ENCODE measurements at regions not wholly inside any gene's neighbourhood (a gene's known extent, or its start where the extent isn't known, plus 50 kb on each side); places are given as distances from the start of the nearest gene placed in this dataset.
A peak's percentile ranks its signal among the peaks of the same experiment; 100 is the strongest.

DNA sequence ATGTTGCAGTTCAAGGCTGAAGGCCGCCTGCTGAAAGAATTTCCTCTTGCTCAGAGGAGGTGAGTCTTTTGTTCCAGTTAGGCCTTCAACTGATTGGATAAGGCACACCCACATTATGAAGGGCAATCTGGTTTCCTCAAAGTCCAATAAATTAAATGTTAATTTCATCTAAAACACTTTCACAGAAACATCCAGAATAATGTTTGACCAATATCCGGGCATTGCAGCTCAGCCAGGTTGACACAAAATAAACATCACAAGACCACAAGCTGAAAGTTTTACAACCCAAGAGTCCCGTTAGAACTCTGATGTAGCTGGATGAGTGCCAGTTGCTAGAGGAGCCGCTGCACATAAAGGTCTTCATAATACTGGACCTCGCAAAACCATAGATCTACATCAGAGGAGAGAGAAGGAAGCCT, 64.9 kb upstream of the EED start:
- Histone ChIP-seq H3K36me3 (ENCODE audit: control insufficient read depth in 1 of 2, insufficient read depth in 2 of 2, low read length in 2 of 2) (no peaks in the 10 kb centered on the region), H3K4ac (ENCODE audit: low read depth, low read length) (no peak overlapping the region), H2BK5ac (ENCODE audit: low read depth, low read length, poor library complexity) (no peak overlapping the region), H3K14ac (ENCODE audit: low read length) (no peak overlapping the region), H3K18ac (ENCODE audit: low read length) (no peak overlapping the region), H3K4me3 (ENCODE audit: low read depth, low read length) (no peak overlapping the region), H2BK12ac (ENCODE audit: low read length) (no peak overlapping the region), H3K23ac (ENCODE audit: low read length) (no peak overlapping the region), H2BK120ac (ENCODE audit: insufficient read depth, low read length, poor library complexity) (no peak overlapping the region), H3K27ac (ENCODE audit: low read depth, low read length) (no peak overlapping the region), H2AFZ (ENCODE audit: insufficient read depth, low read length, poor library complexity) (no peak overlapping the region), H3K4me2 (ENCODE audit: low read length) (no peak overlapping the region), H4K12ac (ENCODE audit: low read depth, low read length) (no peak overlapping the region), H3K4me1 (ENCODE audit: control insufficient read depth in 1 of 2, insufficient read depth in 2 of 2, low read length in 2 of 2) (peaks cover 4 to 11% of the 10 kb centered on the region in 2 experiments), H3K79me1 (ENCODE audit: low read length) (peaks cover 3% of the 10 kb centered on the region), H4K8ac (ENCODE audit: low read depth, low read length) (no peak overlapping the region), H3K79me2 (ENCODE audit: control insufficient read depth, insufficient read depth, low read length, poor library complexity) (no peaks in the 10 kb centered on the region), H3K27me3 (ENCODE audit: insufficient read depth, low read length) (no peaks in the 10 kb centered on the region), H2AK5ac (ENCODE audit: low read length) (no peak overlapping the region), H3K9ac (ENCODE audit: low read length) (no peak overlapping the region), H3K9me3 (ENCODE audit: insufficient read depth, low read depth, low read length) (peaks cover 6% of the 10 kb centered on the region), H4K91ac (ENCODE audit: low read depth, low read length) (no peak overlapping the region)
- DNase-seq: no peak
- whole genome bisulfite sequencing (ENCODE audit: extremely low coverage, insufficient coverage, insufficient read length): no CpG with 5 or more reads among the region's 5 CpGs

DNA sequence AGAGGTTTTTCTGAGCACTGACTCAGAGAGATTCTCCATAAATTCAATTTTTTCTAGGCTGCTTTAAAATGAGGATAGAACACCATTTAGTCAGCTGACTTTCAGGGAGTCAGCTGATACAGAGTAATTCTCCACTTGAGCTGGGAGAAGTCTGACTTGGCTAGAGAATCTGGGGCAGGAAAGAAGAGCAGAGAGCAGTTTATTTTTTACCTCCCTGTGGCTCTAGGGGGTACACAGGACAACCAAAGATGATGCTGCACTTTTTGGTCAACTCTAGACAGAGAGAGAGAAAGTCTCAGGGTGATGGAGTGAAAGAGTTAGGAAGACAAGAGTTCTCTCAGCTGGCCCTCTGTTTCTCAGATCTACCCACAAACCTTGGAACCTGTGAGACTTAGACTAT, 67.3 kb upstream of the EED start:
- Histone ChIP-seq H3K79me2 (ENCODE audit: control insufficient read depth, insufficient read depth, low read length, poor library complexity) (no peaks in the 10 kb centered on the region), H2BK12ac (ENCODE audit: low read length) (no peak overlapping the region), H4K8ac (ENCODE audit: low read depth, low read length) (no peak overlapping the region), H2AFZ (ENCODE audit: insufficient read depth, low read length, poor library complexity) (no peak overlapping the region), H3K4me3 (ENCODE audit: low read depth, low read length) (no peak overlapping the region), H4K91ac (ENCODE audit: low read depth, low read length) (no peak overlapping the region), H2AK5ac (ENCODE audit: low read length) (no peak overlapping the region), H3K27me3 (ENCODE audit: insufficient read depth, low read length) (no peaks in the 10 kb centered on the region), H3K4me1 (ENCODE audit: control insufficient read depth in 1 of 2, insufficient read depth in 2 of 2, low read length in 2 of 2) (peaks cover 16 to 21% of the 10 kb centered on the region in 2 experiments), H3K18ac (ENCODE audit: low read length) (no peak overlapping the region), H3K9me3 (ENCODE audit: insufficient read depth, low read depth, low read length) (peaks cover 3% of the 10 kb centered on the region), H2BK120ac (ENCODE audit: insufficient read depth, low read length, poor library complexity) (no peak overlapping the region), H3K4me2 (ENCODE audit: low read length) (no peak overlapping the region), H3K9ac (ENCODE audit: low read length) (no peak overlapping the region), H3K4ac (ENCODE audit: low read depth, low read length) (no peak overlapping the region), H3K23ac (ENCODE audit: low read length) (no peak overlapping the region), H3K14ac (ENCODE audit: low read length) (no peak overlapping the region), H2BK5ac (ENCODE audit: low read depth, low read length, poor library complexity) (no peak overlapping the region), H4K12ac (ENCODE audit: low read depth, low read length) (no peak overlapping the region), H3K79me1 (ENCODE audit: low read length) (peaks cover 12% of the 10 kb centered on the region), H3K36me3 (ENCODE audit: control insufficient read depth in 1 of 2, insufficient read depth in 2 of 2, low read length in 2 of 2) (no peaks in the 10 kb centered on the region), H3K27ac (ENCODE audit: low read depth, low read length) (no peak overlapping the region)
- no peak for DNase-seq

DNA sequence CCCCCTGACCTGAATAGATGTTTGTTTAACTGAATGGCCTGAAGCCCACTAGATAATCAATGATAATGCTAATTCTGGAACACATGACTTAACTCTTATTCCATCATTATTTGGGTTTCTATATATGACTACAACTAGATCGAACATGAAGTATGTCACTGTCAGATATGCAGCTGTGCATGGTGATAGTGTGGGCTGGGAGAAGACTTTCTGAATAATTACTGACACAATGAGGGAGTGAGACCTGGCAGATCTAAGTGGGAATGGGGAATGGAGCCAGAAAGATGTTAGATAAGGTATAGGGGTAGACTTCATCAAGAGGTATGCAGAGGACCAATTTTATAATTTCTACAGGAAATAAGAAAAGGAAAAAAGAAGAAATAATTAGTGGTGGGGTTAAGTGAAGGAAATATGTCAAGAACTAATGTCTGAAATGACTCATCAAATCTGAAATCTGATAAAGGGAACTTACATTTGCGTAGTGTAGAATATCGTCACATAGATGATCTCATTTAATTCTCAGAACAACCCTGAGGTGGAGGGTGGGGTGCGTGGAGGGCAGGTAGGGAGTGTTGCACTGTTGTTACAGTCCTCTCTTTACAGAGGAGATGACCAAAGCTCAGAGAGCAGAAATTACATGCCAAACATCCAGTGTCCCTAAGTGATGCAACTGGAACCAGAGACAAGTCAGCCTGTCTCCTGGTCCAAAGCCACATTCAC, 68.2 kb upstream of the EED start:
- peak; percentile 76 to 90 for DNase-seq
- Histone ChIP-seq H2BK5ac (ENCODE audit: low read depth, low read length, poor library complexity) (no peak overlapping the region), H2AFZ (ENCODE audit: insufficient read depth, low read length, poor library complexity) (no peak overlapping the region), H3K9me3 (ENCODE audit: insufficient read depth, low read depth, low read length) (peaks cover 3% of the 10 kb centered on the region), H3K4me2 (ENCODE audit: low read length) (no peak overlapping the region), H3K4me3 (ENCODE audit: low read depth, low read length) (no peak overlapping the region), H3K18ac (ENCODE audit: low read length) (no peak overlapping the region), H3K79me1 (ENCODE audit: low read length) (peaks cover 16% of the 10 kb centered on the region), H2AK5ac (ENCODE audit: low read length) (no peak overlapping the region), H4K12ac (ENCODE audit: low read depth, low read length) (no peak overlapping the region), H3K4me1 (ENCODE audit: control insufficient read depth in 1 of 2, insufficient read depth in 2 of 2, low read length in 2 of 2) (peaks cover 16 to 21% of the 10 kb centered on the region in 2 experiments), H2BK120ac (ENCODE audit: insufficient read depth, low read length, poor library complexity) (no peak overlapping the region), H3K27me3 (ENCODE audit: insufficient read depth, low read length) (no peaks in the 10 kb centered on the region), H3K36me3 (ENCODE audit: control insufficient read depth in 1 of 2, insufficient read depth in 2 of 2, low read length in 2 of 2) (no peaks in the 10 kb centered on the region), H3K23ac (ENCODE audit: low read length) (no peak overlapping the region), H3K4ac (ENCODE audit: low read depth, low read length) (no peak overlapping the region), H3K27ac (ENCODE audit: low read depth, low read length) (no peak overlapping the region), H3K9ac (ENCODE audit: low read length) (no peak overlapping the region), H4K91ac (ENCODE audit: low read depth, low read length) (no peak overlapping the region), H2BK12ac (ENCODE audit: low read length) (no peak overlapping the region), H3K14ac (ENCODE audit: low read length) (no peak overlapping the region), H3K79me2 (ENCODE audit: control insufficient read depth, insufficient read depth, low read length, poor library complexity) (no peaks in the 10 kb centered on the region), H4K8ac (ENCODE audit: low read depth, low read length) (no peak overlapping the region)
- no CpG with 5 or more reads among the region's 4 CpGs for WGBS (ENCODE audit: extremely low coverage, insufficient coverage, insufficient read length)

DNA sequence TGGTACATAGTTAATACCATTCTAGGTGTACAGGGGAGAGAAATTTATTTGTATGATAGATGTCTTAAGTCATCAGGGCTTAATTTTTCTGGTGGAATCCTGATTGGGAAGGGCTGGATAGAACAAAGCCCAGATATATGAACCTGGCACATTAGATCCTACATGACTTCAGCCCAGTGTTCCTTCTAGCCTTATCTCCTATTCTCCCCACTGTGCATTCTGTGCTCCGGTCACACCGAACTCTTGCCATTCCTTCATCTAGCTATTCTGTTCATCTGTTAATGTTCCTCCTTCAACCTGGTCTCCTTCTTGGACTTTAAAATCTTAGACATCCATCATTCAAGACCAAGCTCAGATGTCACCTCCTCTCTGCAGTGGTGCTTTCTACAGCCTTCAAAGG, 68.9 kb upstream of the EED start:
- Histone ChIP-seq H3K4me2 (ENCODE audit: low read length) (no peak overlapping the region), H3K4ac (ENCODE audit: low read depth, low read length) (no peak overlapping the region), H3K36me3 (ENCODE audit: control insufficient read depth in 1 of 2, insufficient read depth in 2 of 2, low read length in 2 of 2) (no peaks in the 10 kb centered on the region), H2AFZ (ENCODE audit: insufficient read depth, low read length, poor library complexity) (no peak overlapping the region), H4K12ac (ENCODE audit: low read depth, low read length) (no peak overlapping the region), H3K4me3 (ENCODE audit: low read depth, low read length) (no peak overlapping the region), H3K9ac (ENCODE audit: low read length) (no peak overlapping the region), H3K79me1 (ENCODE audit: low read length) (peaks cover 16% of the 10 kb centered on the region), H3K79me2 (ENCODE audit: control insufficient read depth, insufficient read depth, low read length, poor library complexity) (no peaks in the 10 kb centered on the region), H3K23ac (ENCODE audit: low read length) (no peak overlapping the region), H2BK12ac (ENCODE audit: low read length) (peak overlapping the region; percentile 50), H3K27ac (ENCODE audit: low read depth, low read length) (no peak overlapping the region), H2BK120ac (ENCODE audit: insufficient read depth, low read length, poor library complexity) (no peak overlapping the region), H3K9me3 (ENCODE audit: insufficient read depth, low read depth, low read length) (peaks cover 3% of the 10 kb centered on the region), H4K8ac (ENCODE audit: low read depth, low read length) (no peak overlapping the region), H3K14ac (ENCODE audit: low read length) (no peak overlapping the region), H3K18ac (ENCODE audit: low read length) (no peak overlapping the region), H2BK5ac (ENCODE audit: low read depth, low read length, poor library complexity) (no peak overlapping the region), H3K4me1 (ENCODE audit: control insufficient read depth in 1 of 2, insufficient read depth in 2 of 2, low read length in 2 of 2) (peaks cover 16 to 21% of the 10 kb centered on the region in 2 experiments), H4K91ac (ENCODE audit: low read depth, low read length) (no peak overlapping the region), H3K27me3 (ENCODE audit: insufficient read depth, low read length) (no peaks in the 10 kb centered on the region), H2AK5ac (ENCODE audit: low read length) (no peak overlapping the region)
- no peak for DNase-seq
- WGBS (ENCODE audit: extremely low coverage, insufficient coverage, insufficient read length): no CpG with 5 or more reads among the region's 2 CpGs

All from trophoblast cell (in vitro differentiated cells and primary cell).